H1 (cell line): ENCODE measurements at regions not wholly inside any gene's neighbourhood (a gene's known extent, or its start where the extent isn't known, plus 50 kb on each side); places are given as distances from the start of the nearest gene placed in this dataset.

Experiments used
- POLR2A ChIP-seq, 2 experiments: IDR thresholded peaks; 1 replicate in 1 of 2; 2 replicates in 1 of 2; pipeline ENCODE4 v1.6.1; 2011; ENCODE audit warnings: low read depth in 2 of 2, low read length in 2 of 2, mild to moderate bottlenecking in 2 of 2; ENCODE audit errors: control extremely low read depth in 1 of 2
- SRF ChIP-seq: IDR thresholded peaks from 2 replicates; pipeline ENCODE4 v1.6.1; 2011; ENCODE audit warnings: mild to moderate bottlenecking, low read depth, low read length, moderate library complexity

- TF ChIP-seq SRF (no peak), POLR2A (IDR thresholded peaks at IDR 0.05; ENCODE audit: control extremely low read depth in 1 of 2, low read depth in 2 of 2, low read length in 2 of 2) (no peak)
These were observed 201.5 kb upstream of the C1orf174 start for GRCh38 chr1:4101459-4102161.
